Skeletal muscle satellite cell (primary cell): ENCODE measurements at regions not wholly inside any gene's neighbourhood (a gene's known extent, or its start where the extent isn't known, plus 50 kb on each side); places are given as distances from the start of the nearest gene placed in this dataset.

ENCODE experiments used
- H3K27me3 ChIP-seq: 2 replicates; pipeline ENCODE4 v1.7.0; 2013; ENCODE audit warnings: low read length; ENCODE audit not compliant: control insufficient read depth, insufficient read depth
- H3K36me3 ChIP-seq: 2 replicates; pipeline ENCODE4 v1.7.0; 2013; ENCODE audit warnings: mild to moderate bottlenecking, control low read depth, low read length; ENCODE audit not compliant: insufficient read depth
- H3K4me1 ChIP-seq: 2 replicates; pipeline ENCODE4 v1.7.0; 2013; ENCODE audit warnings: low read length; ENCODE audit not compliant: control insufficient read depth, insufficient read depth
- H3K4me2 ChIP-seq: 2 replicates; pipeline ENCODE4 v1.7.0; 2013; ENCODE audit warnings: mild to moderate bottlenecking, low read length
- H3K4me3 ChIP-seq: 2 replicates; pipeline ENCODE4 v1.7.0; 2013; ENCODE audit warnings: low read length
- H3K9ac ChIP-seq: 2 replicates; pipeline ENCODE4 v1.7.0; 2013; ENCODE audit warnings: mild to moderate bottlenecking, low read depth, low read length, moderate library complexity
- H3K9me3 ChIP-seq: replicated peaks from 2 replicates; pipeline ENCODE4 v1.7.0; 2013; ENCODE audit warnings: mild to moderate bottlenecking, control low read depth, low read length

DNA sequence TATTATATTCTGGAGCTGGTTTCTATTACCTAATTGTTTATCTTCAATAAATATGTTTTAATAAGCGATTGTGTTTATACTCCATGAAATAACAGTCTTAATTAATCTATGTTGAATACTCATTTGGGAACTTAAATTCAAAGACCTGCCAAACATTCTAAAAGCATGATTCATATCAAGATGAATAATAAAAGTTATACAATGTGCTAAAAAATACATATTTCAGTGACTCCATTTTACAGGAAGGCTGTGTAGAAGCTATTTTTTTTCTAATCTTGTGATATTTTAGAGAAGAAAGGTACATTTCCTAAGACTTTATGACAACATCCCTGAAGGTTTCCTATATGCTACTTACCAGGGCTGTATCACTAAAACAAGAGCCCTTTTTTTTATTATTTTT lies 417.9 kb downstream of the NFIB start:
- Histone ChIP-seq H3K4me1 (no peaks in the 10 kb centered on the region), H3K9ac (no peak overlapping the region), H3K9me3 (no peaks in the 10 kb centered on the region), H3K4me2 (no peak overlapping the region), H3K4me3 (no peak overlapping the region), H3K36me3 (no peaks in the 10 kb centered on the region), H3K27me3 (no peaks in the 10 kb centered on the region)

GRCh38 chr9:13885258-13885657 lies 428.7 kb downstream of the NFIB start:
- Histone ChIP-seq H3K27me3 (no peaks in the 10 kb centered on the region), H3K4me3 (no peak overlapping the region), H3K4me1 (no peaks in the 10 kb centered on the region), H3K36me3 (no peaks in the 10 kb centered on the region), H3K9ac (no peak overlapping the region), H3K9me3 (peaks cover 3% of the 10 kb centered on the region), H3K4me2 (no peak overlapping the region)

DNA sequence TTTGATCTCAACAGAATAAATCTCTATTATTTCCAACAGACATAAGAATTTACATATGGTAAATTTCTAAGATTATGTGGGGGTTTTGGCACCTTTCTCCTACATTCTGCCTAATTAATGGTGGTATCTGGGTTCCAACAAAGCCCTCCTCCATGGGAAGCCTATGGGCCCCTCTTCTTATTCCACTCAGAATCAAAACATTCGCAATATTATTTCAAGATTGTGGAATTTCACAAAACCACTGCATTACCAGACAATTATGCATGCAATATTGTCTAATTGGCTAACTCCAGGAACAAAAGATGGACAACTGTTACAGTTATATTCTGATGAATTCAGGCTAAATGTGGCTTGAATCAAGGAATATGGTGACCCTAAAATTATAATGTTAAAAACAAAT lies 434.0 kb downstream of the NFIB start:
- H3K9ac ChIP-seq, result no peak overlapping the region
- H3K4me2 ChIP-seq, result no peak overlapping the region
- no peak overlapping the region for H3K4me3 ChIP-seq
- H3K9me3 ChIP-seq, result no peaks in the 10 kb centered on the region
- no peaks in the 10 kb centered on the region for H3K27me3 ChIP-seq
- H3K4me1 ChIP-seq, result no peaks in the 10 kb centered on the region
- no peaks in the 10 kb centered on the region for H3K36me3 ChIP-seq

GRCh38 chr9:13879011-13879410 lies 434.9 kb downstream of the NFIB start:
- Histone ChIP-seq H3K9ac (no peak overlapping the region), H3K4me3 (no peak overlapping the region), H3K4me1 (no peaks in the 10 kb centered on the region), H3K9me3 (no peaks in the 10 kb centered on the region), H3K4me2 (no peak overlapping the region), H3K36me3 (no peaks in the 10 kb centered on the region), H3K27me3 (no peaks in the 10 kb centered on the region)

GRCh38 chr9:13878241-13878711 lies 435.7 kb downstream of the NFIB start:
- Histone ChIP-seq H3K9me3 (no peaks in the 10 kb centered on the region), H3K36me3 (no peaks in the 10 kb centered on the region), H3K4me2 (no peak overlapping the region), H3K9ac (no peak overlapping the region), H3K27me3 (no peaks in the 10 kb centered on the region), H3K4me3 (no peak overlapping the region), H3K4me1 (no peaks in the 10 kb centered on the region)

GRCh38 chr9:13876741-13877140 lies 437.2 kb downstream of the NFIB start:
- H3K4me3 ChIP-seq, result no peak overlapping the region
- no peak overlapping the region for H3K9ac ChIP-seq
- H3K4me1 ChIP-seq, result no peaks in the 10 kb centered on the region
- no peak overlapping the region for H3K4me2 ChIP-seq
- H3K27me3 ChIP-seq, result no peaks in the 10 kb centered on the region
- H3K9me3 ChIP-seq, result no peaks in the 10 kb centered on the region
- no peaks in the 10 kb centered on the region for H3K36me3 ChIP-seq

GRCh38 chr9:13873203-13873602 lies 440.7 kb downstream of the NFIB start:
- H3K9ac ChIP-seq, result no peak overlapping the region
- no peak overlapping the region for H3K4me3 ChIP-seq
- H3K9me3 ChIP-seq, result no peaks in the 10 kb centered on the region
- no peak overlapping the region for H3K4me2 ChIP-seq
- no peaks in the 10 kb centered on the region for H3K4me1 ChIP-seq
- H3K36me3 ChIP-seq, result no peaks in the 10 kb centered on the region
- no peaks in the 10 kb centered on the region for H3K27me3 ChIP-seq

- no peaks in the 10 kb centered on the region for H3K36me3 ChIP-seq
- H3K9me3 ChIP-seq, result no peaks in the 10 kb centered on the region
- H3K27me3 ChIP-seq, result no peaks in the 10 kb centered on the region
- no peak overlapping the region for H3K4me2 ChIP-seq
- no peak overlapping the region for H3K9ac ChIP-seq
- no peak overlapping the region for H3K4me3 ChIP-seq
- H3K4me1 ChIP-seq, result no peaks in the 10 kb centered on the region
Observed at GRCh38 chr9:13868336-13868735, 445.6 kb downstream of the NFIB start.

DNA sequence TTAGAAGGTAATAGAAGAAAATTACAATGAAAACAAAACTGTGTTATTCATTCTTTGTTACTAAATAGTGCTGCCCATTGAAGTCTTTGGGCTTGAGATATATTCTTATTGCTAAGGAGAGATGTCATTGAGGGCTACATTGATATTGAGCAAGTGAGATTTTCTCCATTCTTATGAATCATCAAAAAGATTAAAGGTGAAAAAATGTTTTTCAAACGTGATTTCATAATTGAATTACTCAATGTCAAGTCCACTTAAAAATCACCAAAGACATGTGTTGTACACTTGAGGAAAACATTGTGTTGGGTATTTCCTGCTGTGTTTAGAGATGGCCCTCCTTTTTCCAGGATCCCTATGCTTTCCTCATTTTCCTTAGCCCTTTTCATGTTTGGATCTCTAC lies 448.1 kb downstream of the NFIB start:
- H3K4me2 ChIP-seq, result no peak overlapping the region
- no peaks in the 10 kb centered on the region for H3K9me3 ChIP-seq
- no peaks in the 10 kb centered on the region for H3K4me1 ChIP-seq
- no peak overlapping the region for H3K4me3 ChIP-seq
- no peaks in the 10 kb centered on the region for H3K36me3 ChIP-seq
- H3K27me3 ChIP-seq, result no peaks in the 10 kb centered on the region
- H3K9ac ChIP-seq, result no peak overlapping the region

DNA sequence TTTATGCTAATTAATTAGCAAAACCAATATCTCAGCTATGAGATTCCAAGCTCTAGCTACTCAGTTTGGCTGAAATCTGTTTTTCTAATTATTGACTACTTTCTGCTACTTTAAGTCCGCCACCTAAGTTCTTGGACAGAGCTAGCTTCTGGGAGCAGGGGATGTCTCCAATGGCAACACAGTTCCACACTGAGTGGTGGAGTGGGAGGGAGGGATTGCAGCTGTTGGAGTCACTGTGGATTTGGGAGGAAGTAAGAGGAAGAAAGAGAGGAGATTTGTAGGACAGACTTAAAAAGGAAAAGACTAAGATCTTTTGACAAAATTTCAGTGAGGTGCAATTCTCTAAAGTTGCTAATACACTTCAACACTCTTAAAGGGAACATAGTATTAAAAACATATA lies 450.8 kb downstream of the NFIB start:
- Histone ChIP-seq H3K27me3 (no peaks in the 10 kb centered on the region), H3K4me3 (no peak overlapping the region), H3K9me3 (no peaks in the 10 kb centered on the region), H3K4me2 (no peak overlapping the region), H3K4me1 (peaks cover 1% of the 10 kb centered on the region), H3K9ac (no peak overlapping the region), H3K36me3 (no peaks in the 10 kb centered on the region)

DNA sequence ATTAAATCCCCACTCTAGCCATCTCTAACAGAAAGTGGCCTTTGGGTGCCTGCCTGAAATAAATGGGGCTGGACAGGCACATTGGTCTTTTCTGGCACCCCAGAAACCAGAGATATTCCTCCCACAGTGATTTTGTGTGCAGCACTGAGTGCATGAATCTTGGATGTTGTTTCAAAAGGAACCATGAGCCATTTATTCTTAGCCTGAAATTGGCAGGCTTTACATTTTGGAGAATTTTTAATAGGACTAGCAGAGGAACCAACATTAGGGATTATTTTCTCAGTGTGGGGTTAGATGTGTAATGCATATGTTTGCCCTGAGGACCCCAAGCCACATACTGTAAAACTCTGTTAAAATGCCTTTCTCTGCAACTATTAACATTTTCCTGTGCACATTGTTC lies 451.3 kb downstream of the NFIB start:
- Histone ChIP-seq H3K4me3 (no peak overlapping the region), H3K9ac (no peak overlapping the region), H3K4me1 (peaks cover 6% of the 10 kb centered on the region), H3K27me3 (no peaks in the 10 kb centered on the region), H3K36me3 (no peaks in the 10 kb centered on the region), H3K9me3 (no peaks in the 10 kb centered on the region), H3K4me2 (no peak overlapping the region)

GRCh38 chr9:13860946-13861640 lies 452.8 kb downstream of the NFIB start:
- H3K9me3 ChIP-seq, result no peaks in the 10 kb centered on the region
- no peak overlapping the region for H3K4me3 ChIP-seq
- no peak overlapping the region for H3K9ac ChIP-seq
- H3K4me1 ChIP-seq, result peaks cover 11% of the 10 kb centered on the region
- no peaks in the 10 kb centered on the region for H3K36me3 ChIP-seq
- H3K4me2 ChIP-seq, result no peak overlapping the region
- H3K27me3 ChIP-seq, result no peaks in the 10 kb centered on the region
